ENCODE measurements at regions not wholly inside any gene's neighbourhood (a gene's known extent, or its start where the extent isn't known, plus 50 kb on each side); places are given as distances from the start of the nearest gene placed in this dataset.

DNA sequence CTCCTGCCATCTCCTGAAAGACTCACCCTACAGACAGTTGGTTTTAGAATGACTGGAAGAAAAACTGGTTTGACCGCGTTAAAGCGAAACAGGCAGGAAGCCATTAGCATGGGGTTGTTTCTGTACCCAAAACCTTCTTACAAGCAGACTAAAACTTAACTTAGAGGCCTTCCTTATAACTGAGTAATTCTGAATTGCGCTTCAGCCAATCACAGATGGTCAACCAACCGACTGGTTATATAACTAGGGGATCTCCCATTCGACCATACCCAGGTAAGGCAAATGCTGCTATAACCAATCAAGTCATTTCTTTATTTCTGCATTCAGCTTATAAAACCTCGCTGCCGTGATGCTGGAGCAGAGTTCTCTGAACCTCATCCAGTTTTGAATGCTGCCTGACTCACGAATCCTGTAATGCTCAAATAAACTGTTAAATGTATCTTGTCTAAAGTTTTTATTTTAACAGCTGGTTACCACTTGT, 87.8 kb upstream of the DRD2 start:
- H3K4me1 ChIP-seq (ENCODE audit: control insufficient read depth in 1 of 2, insufficient read depth in 2 of 2, low read length in 2 of 2): no peaks in the 10 kb centered on the region
- H3K4me1 Mint-ChIP-seq: no peaks in the 10 kb centered on the region
- H3K27me3 Mint-ChIP-seq (ENCODE audit: low read depth in 3 of 3): peaks cover 2 to 8% (median 2%) of the 10 kb centered on the region in 3 donors
- intact Hi-C loops (cut with micrococcal nuclease): no loop called here
- H3K9ac ChIP-seq (ENCODE audit: insufficient read depth, low read length, poor library complexity, severe bottlenecking): no peak overlapping the region
- no peak overlapping the region for H3K4me3 ChIP-seq (replicated peaks in 1 of 3; ENCODE audit: low read depth in 2 of 3, low read length in 3 of 3)
- H3K27me3 ChIP-seq (ENCODE audit: control insufficient read depth in 2 of 2, insufficient read depth in 2 of 2, low read length in 2 of 2): peaks cover 0 to 2% of the 10 kb centered on the region in 2 donors
- no peak overlapping the region for H3K4me3 Mint-ChIP-seq
- DNase-seq: no peak
- H3K27ac ChIP-seq (ENCODE audit: low read depth in 1 of 2, low read length in 2 of 2): no peak overlapping the region
- no peaks in the 10 kb centered on the region for H4K20me1 ChIP-seq (ENCODE audit: insufficient read depth, low read length)
- H3K27ac Mint-ChIP-seq: no peak overlapping the region
- no peaks in the 10 kb centered on the region for H3K79me2 ChIP-seq (ENCODE audit: insufficient read depth, low read length)
- TF ChIP-seq, protein P1, sequence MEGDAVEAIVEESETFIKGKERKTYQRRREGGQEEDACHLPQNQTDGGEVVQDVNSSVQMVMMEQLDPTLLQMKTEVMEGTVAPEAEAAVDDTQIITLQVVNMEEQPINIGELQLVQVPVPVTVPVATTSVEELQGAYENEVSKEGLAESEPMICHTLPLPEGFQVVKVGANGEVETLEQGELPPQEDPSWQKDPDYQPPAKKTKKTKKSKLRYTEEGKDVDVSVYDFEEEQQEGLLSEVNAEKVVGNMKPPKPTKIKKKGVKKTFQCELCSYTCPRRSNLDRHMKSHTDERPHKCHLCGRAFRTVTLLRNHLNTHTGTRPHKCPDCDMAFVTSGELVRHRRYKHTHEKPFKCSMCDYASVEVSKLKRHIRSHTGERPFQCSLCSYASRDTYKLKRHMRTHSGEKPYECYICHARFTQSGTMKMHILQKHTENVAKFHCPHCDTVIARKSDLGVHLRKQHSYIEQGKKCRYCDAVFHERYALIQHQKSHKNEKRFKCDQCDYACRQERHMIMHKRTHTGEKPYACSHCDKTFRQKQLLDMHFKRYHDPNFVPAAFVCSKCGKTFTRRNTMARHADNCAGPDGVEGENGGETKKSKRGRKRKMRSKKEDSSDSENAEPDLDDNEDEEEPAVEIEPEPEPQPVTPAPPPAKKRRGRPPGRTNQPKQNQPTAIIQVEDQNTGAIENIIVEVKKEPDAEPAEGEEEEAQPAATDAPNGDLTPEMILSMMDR (IDR thresholded peaks at IDR 0.05): no peak
- H3K36me3 ChIP-seq (replicated peaks in 1 of 2; ENCODE audit: control insufficient read depth in 1 of 2, insufficient read depth in 2 of 2, low read length in 2 of 2): no peaks in the 10 kb centered on the region
- H3K9me3 Mint-ChIP-seq: peaks cover 0 to 2% (median 0%) of the 10 kb centered on the region in 7 donors
- no peaks in the 10 kb centered on the region for H3K9me3 ChIP-seq (replicated peaks in 1 of 2; ENCODE audit: control insufficient read depth in 1 of 2, insufficient read depth in 1 of 2, low read length in 2 of 2)
- no peak overlapping the region for H2AFZ ChIP-seq (ENCODE audit: insufficient read depth, low read depth, low read length, poor library complexity, severe bottlenecking)
- WGBS (ENCODE audit: insufficient coverage): 80% methylated on average over 5 of the region's 9 CpGs
- no peaks in the 10 kb centered on the region for H3K36me3 Mint-ChIP-seq
- H3K4me2 ChIP-seq (replicated peaks; ENCODE audit: extremely low read depth, low read length, poor library complexity, severe bottlenecking): no peak overlapping the region

DNA sequence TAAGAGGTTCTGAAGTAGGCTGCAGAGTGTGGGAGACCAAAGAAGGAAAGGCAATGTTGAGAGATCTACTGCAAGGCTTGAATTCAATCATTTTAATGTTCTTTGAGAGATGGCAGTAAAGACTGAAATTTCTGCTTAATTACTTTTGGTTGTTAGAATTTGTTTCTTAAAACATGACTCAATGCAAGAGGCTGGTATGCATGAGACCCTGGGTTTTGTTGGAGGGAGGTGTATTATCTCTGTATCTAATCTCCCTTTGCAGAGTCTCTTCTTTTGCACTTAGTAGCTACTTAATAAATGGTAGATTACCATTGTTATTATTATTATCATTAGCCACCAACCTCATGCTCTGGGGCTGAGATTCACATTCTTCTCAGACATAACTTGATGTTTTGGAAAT, 87.4 kb upstream of the DRD2 start:
- Histone ChIP-seq H3K4me1 (ENCODE audit: control insufficient read depth in 1 of 2, insufficient read depth in 2 of 2, low read length in 2 of 2) (no peaks in the 10 kb centered on the region), H3K79me2 (ENCODE audit: insufficient read depth, low read length) (no peaks in the 10 kb centered on the region), H3K9me3 (replicated peaks in 1 of 2; ENCODE audit: control insufficient read depth in 1 of 2, insufficient read depth in 1 of 2, low read length in 2 of 2) (no peaks in the 10 kb centered on the region), H3K36me3 (replicated peaks in 1 of 2; ENCODE audit: control insufficient read depth in 1 of 2, insufficient read depth in 2 of 2, low read length in 2 of 2) (no peaks in the 10 kb centered on the region), H2AFZ (ENCODE audit: insufficient read depth, low read depth, low read length, poor library complexity, severe bottlenecking) (no peak overlapping the region), H3K9ac (ENCODE audit: insufficient read depth, low read length, poor library complexity, severe bottlenecking) (no peak overlapping the region), H3K27ac (ENCODE audit: low read depth in 1 of 2, low read length in 2 of 2) (no peak overlapping the region), H4K20me1 (ENCODE audit: insufficient read depth, low read length) (no peaks in the 10 kb centered on the region), H3K4me3 (replicated peaks in 1 of 3; ENCODE audit: low read depth in 2 of 3, low read length in 3 of 3) (no peak overlapping the region), H3K4me2 (replicated peaks; ENCODE audit: extremely low read depth, low read length, poor library complexity, severe bottlenecking) (no peak overlapping the region), H3K27me3 (ENCODE audit: control insufficient read depth in 2 of 2, insufficient read depth in 2 of 2, low read length in 2 of 2) (peaks cover 0 to 2% of the 10 kb centered on the region in 2 donors)
- Mint-ChIP-seq H3K4me1 (no peaks in the 10 kb centered on the region), H3K27me3 (ENCODE audit: low read depth in 3 of 3) (peaks cover 2 to 8% (median 2%) of the 10 kb centered on the region in 3 donors), H3K4me3 (no peak overlapping the region), H3K36me3 (no peaks in the 10 kb centered on the region), H3K27ac (no peak overlapping the region), H3K9me3 (peaks cover 0 to 2% (median 0%) of the 10 kb centered on the region in 7 donors)
- TF ChIP-seq, protein P1 (IDR thresholded peaks at IDR 0.05): no peak
- DNase-seq: no peak
- intact Hi-C loops (cut with micrococcal nuclease): no loop called here
